B cell (primary cell): ENCODE measurements at regions not wholly inside any gene's neighbourhood (a gene's known extent, or its start where the extent isn't known, plus 50 kb on each side); places are given as distances from the start of the nearest gene placed in this dataset.

Experiments
- ATAC-seq: fragments of 200-7000 bp; cut with Tn5 transposase; one replicate; pipeline ENCODE4 v1.10.0; 2021; ENCODE audit warnings: low read depth, mild to moderate bottlenecking, moderate number of reproducible peaks, moderate library complexity
- CTCF ChIA-PET: fragments of 350-600 bp; sonication (Branson Sonifier 250); formaldehyde crosslinking; loops from one replicate; lab custom pipeline; 2021; ENCODE audit warnings: antibody characterized with exemption, inconsistent platforms; lab: Charles Lee
- POLR2A ChIA-PET: fragments of 350-600 bp; sonication (Branson Sonifier 250); formaldehyde crosslinking; loops from one replicate; lab custom pipeline; 2021; ENCODE audit warnings: antibody characterized with exemption; lab: Charles Lee
- DNase-seq: peaks from one replicate; pipeline ENCODE4 v3.0.0; 2013
- H2AFZ ChIP-seq: 2 replicates; pipeline ENCODE4 v1.6.1; 2012; ENCODE audit warnings: mild to moderate bottlenecking, low read depth, low read length; ENCODE audit not compliant: insufficient read depth, poor library complexity, severe bottlenecking
- H3K27ac ChIP-seq, 2 donors: 1 replicate in 1 of 2; 2 replicates in 1 of 2; pipeline ENCODE4 v1.5.1; 2012 to 2013; ENCODE audit warnings: low read length in 2 of 2, mild to moderate bottlenecking in 2 of 2, moderate library complexity in 1 of 2
- H3K27me3 ChIP-seq, 4 experiments: fragments of 200-600 bp in 1 of 4; sonication (generic) in 1 of 4; replicated peaks in 1 of 4; 1 replicate in 2 of 4; 2 replicates in 2 of 4; pipeline versions ENCODE4 v1.6.1 to v1.7.0; 2013 to 2016; ENCODE audit warnings: low read length in 3 of 4, mild to moderate bottlenecking in 2 of 4, mixed read lengths in 1 of 4, moderate library complexity in 1 of 4; ENCODE audit not compliant: insufficient read depth in 4 of 4, control insufficient read depth in 3 of 4; ENCODE audit errors: control extremely low read depth in 1 of 4
- H3K36me3 ChIP-seq, 2 experiments: replicated peaks in 1 of 2; 1 replicate in 1 of 2; 2 replicates in 1 of 2; pipeline versions ENCODE4 v1.6.1 to v1.7.1; 2013; ENCODE audit warnings: low read length in 1 of 2; ENCODE audit not compliant: insufficient read depth in 2 of 2, control insufficient read depth in 1 of 2; ENCODE audit errors: control extremely low read depth in 1 of 2, extremely low read depth in 1 of 2
- H3K4me1 ChIP-seq, 2 donors: fragments of 200-600 bp in 1 of 2; sonication (generic) in 1 of 2; 1 replicate in 1 of 2; 2 replicates in 1 of 2; pipeline versions ENCODE4 v1.5.1 to v1.6.1; 2013 to 2017; ENCODE audit warnings: low read length in 2 of 2; ENCODE audit not compliant: control insufficient read depth in 2 of 2, insufficient read depth in 2 of 2
- H3K4me2 ChIP-seq: replicated peaks from 2 replicates; pipeline ENCODE3; 2012; ENCODE audit warnings: mild to moderate bottlenecking, low read depth, low read length; ENCODE audit not compliant: poor library complexity, severe bottlenecking
- H3K4me3 ChIP-seq, 5 experiments: fragments of 200-600 bp in 1 of 5; sonication (generic) in 1 of 5; 1 replicate in 3 of 5; 2 replicates in 2 of 5; pipeline versions ENCODE4 v1.5.1 to v1.7.0; 2011 to 2016; ENCODE audit warnings: low read length in 4 of 5, mild to moderate bottlenecking in 4 of 5, low read depth in 2 of 5, control low read depth in 1 of 5, moderate library complexity in 1 of 5; ENCODE audit not compliant: insufficient read depth in 1 of 5; ENCODE audit errors: control extremely low read depth in 1 of 5, extremely low read depth in 1 of 5
- H3K79me2 ChIP-seq: fragments of 200-600 bp; sonication (generic); one replicate; pipeline ENCODE4 v1.6.0; 2016; ENCODE audit warnings: low read length; ENCODE audit not compliant: control insufficient read depth, insufficient read depth
- H3K9ac ChIP-seq: fragments of 200-600 bp; sonication (generic); 2 replicates; pipeline ENCODE4 v1.6.1; 2017; ENCODE audit warnings: mild to moderate bottlenecking, low read length, moderate library complexity
- H3K9me3 ChIP-seq, 3 donors: one replicate each; pipeline versions ENCODE4 v1.6.1 to v1.7.1; 2013; ENCODE audit warnings: low read length in 2 of 3; ENCODE audit not compliant: control insufficient read depth in 2 of 3, insufficient read depth in 1 of 3; ENCODE audit errors: control extremely low read depth in 1 of 3
- H4K20me1 ChIP-seq: 2 replicates; pipeline ENCODE4 v1.6.0; 2012; ENCODE audit warnings: mild to moderate bottlenecking, low read length; ENCODE audit not compliant: insufficient read depth, control insufficient read depth, poor library complexity, severe bottlenecking
- H3K27ac Mint-ChIP-seq: one replicate; pipeline ENCODE4 v1.8.0; 2021; ENCODE audit warnings: mixed read lengths
- H3K27me3 Mint-ChIP-seq: one replicate; pipeline ENCODE4 v1.8.0; 2021; ENCODE audit warnings: mixed read lengths
- H3K4me1 Mint-ChIP-seq: one replicate; pipeline ENCODE4 v1.8.0; 2021; ENCODE audit warnings: mixed read lengths
- H3K4me3 Mint-ChIP-seq: one replicate; pipeline ENCODE4 v1.8.0; 2021; ENCODE audit warnings: mixed read lengths
- H3K9me3 Mint-ChIP-seq: one replicate; pipeline ENCODE4 v1.8.0; 2022; ENCODE audit warnings: mixed read lengths; ENCODE audit not compliant: insufficient read depth
- CTCF ChIP-seq: fragments of 200-600 bp; IDR thresholded peaks from one replicate; pipeline ENCODE4 v1.8.0; 2022; ENCODE audit warnings: antibody characterized with exemption, mild to moderate bottlenecking
- EZH2 ChIP-seq: IDR thresholded peaks from 2 replicates; pipeline ENCODE4 v1.6.1; 2012; ENCODE audit warnings: borderline replicate concordance, low read depth, mild to moderate bottlenecking, moderate library complexity, low read length; ENCODE audit not compliant: insufficient read depth, poor library complexity, severe bottlenecking
- WGBS: methylation state at CpG from one replicate; pipeline ENCODE4 v1.1.5; 2013; ENCODE audit warnings: missing lambda C conversion rate; ENCODE audit not compliant: insufficient coverage; 5-methylcytosine and 5-hydroxymethylcytosine counted together
- intact Hi-C: fragments of 100-400 bp; cut with micrococcal nuclease; formaldehyde crosslinking; loops from one replicate; pipeline ENCODE4 v1.10.0; 2022

- Histone ChIP-seq H3K9ac (no peak overlapping the region), H3K79me2 (no peaks in the 10 kb centered on the region), H3K36me3 (no peaks in the 10 kb centered on the region), H3K9me3 (peaks cover 0 to 3% (median 0%) of the 10 kb centered on the region in 3 donors), H3K27me3 (no peaks in the 10 kb centered on the region), H2AFZ (no peak overlapping the region), H3K4me2 (peak overlapping the region; percentile 23), H3K4me1 (peaks cover 55 to 60% of the 10 kb centered on the region in 2 donors), H3K4me3 (no peak overlapping the region), H3K27ac (no peak overlapping the region), H4K20me1 (no peaks in the 10 kb centered on the region)
- 52% methylated on average over 12 of the region's 13 CpGs for WGBS
- TF ChIP-seq CTCF (no peak), EZH2 (no peak)
- Mint-ChIP-seq H3K9me3 (no peaks in the 10 kb centered on the region), H3K4me3 (no peak overlapping the region), H3K27ac (peak overlapping the region; percentile 41), H3K4me1 (peaks cover 45% of the 10 kb centered on the region), H3K27me3 (no peaks in the 10 kb centered on the region)
- ChIA-PET POLR2A (no interaction called here), CTCF (interaction anchor here (1.2 kb wide), 1 partner anchor 17 kb away, joined by 4 read pairs; no protein-coding TSS in a partner anchor)
- DNase-seq: peak; percentile 35
- ATAC-seq: no peak
- intact Hi-C loops: no loop called here
These were observed 201.4 kb upstream of the CIBAR2 start for GRCh38 chr16:85313526-85314301.

- no peak overlapping the region for H3K9ac ChIP-seq
- CTCF ChIA-PET: interaction anchor here (0.5 to 1.2 kb wide), 2 partner anchors 16 to 153 kb away, joined by 3 to 4 read pairs; no protein-coding TSS in a partner anchor
- Mint-ChIP-seq H3K9me3 (no peaks in the 10 kb centered on the region), H3K4me1 (peaks cover 39% of the 10 kb centered on the region), H3K27ac (peak overlapping the region; percentile 43), H3K4me3 (no peak overlapping the region), H3K27me3 (no peaks in the 10 kb centered on the region)
- WGBS: 25% methylated on average over 11 of the region's 11 CpGs
- peaks cover 46 to 51% of the 10 kb centered on the region in 2 donors for H3K4me1 ChIP-seq
- intact Hi-C loops: no loop called here
- no peaks in the 10 kb centered on the region for H3K27me3 ChIP-seq
- no peaks in the 10 kb centered on the region for H4K20me1 ChIP-seq
- DNase-seq (no peak), ATAC-seq (no peak)
- peaks cover 0 to 3% (median 0%) of the 10 kb centered on the region in 3 donors for H3K9me3 ChIP-seq
- TF ChIP-seq CTCF (no peak), EZH2 (no peak)
- H2AFZ ChIP-seq: peak overlapping the region; percentile 24
- no peaks in the 10 kb centered on the region for H3K36me3 ChIP-seq
- POLR2A ChIA-PET: no interaction called here
- H3K4me3 ChIP-seq: no peak overlapping the region
- H3K79me2 ChIP-seq: no peaks in the 10 kb centered on the region
- H3K27ac ChIP-seq: no peak overlapping the region
- H3K4me2 ChIP-seq: peak overlapping the region; percentile 23
These were observed 202.3 kb upstream of the CIBAR2 start for GRCh38 chr16:85314512-85314971.
